ENCODE measurements at regions not wholly inside any gene's neighbourhood (a gene's known extent, or its start where the extent isn't known, plus 50 kb on each side); places are given as distances from the start of the nearest gene placed in this dataset.
"Not testable (repeated sequence)": the region's sequence is repeated elsewhere in the genome, so short reads cannot be mapped to it uniquely, and the experiment has no call there.

DNA sequence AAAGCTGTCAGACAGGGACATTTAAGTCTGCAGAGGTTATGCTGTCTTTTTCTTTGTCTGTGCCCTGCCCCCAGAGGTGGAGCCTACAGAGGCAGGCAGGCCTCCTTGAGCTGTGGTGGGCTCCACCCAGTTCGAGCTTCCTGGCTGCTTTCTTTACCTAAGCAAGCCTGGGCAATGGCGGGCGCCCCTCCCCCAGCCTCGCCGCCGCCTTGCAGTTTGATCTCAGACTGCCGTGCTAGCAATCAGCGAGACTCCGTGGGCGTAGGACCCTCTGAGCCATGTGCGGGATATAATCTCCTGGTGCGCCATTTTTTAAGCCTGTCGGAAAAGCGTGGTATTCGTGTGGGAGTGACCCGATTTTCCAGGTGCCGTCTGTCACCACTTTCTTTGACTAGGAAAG lies 203.1 kb upstream of the ZNF804B start:
- TF ChIP-seq, protein P1, sequence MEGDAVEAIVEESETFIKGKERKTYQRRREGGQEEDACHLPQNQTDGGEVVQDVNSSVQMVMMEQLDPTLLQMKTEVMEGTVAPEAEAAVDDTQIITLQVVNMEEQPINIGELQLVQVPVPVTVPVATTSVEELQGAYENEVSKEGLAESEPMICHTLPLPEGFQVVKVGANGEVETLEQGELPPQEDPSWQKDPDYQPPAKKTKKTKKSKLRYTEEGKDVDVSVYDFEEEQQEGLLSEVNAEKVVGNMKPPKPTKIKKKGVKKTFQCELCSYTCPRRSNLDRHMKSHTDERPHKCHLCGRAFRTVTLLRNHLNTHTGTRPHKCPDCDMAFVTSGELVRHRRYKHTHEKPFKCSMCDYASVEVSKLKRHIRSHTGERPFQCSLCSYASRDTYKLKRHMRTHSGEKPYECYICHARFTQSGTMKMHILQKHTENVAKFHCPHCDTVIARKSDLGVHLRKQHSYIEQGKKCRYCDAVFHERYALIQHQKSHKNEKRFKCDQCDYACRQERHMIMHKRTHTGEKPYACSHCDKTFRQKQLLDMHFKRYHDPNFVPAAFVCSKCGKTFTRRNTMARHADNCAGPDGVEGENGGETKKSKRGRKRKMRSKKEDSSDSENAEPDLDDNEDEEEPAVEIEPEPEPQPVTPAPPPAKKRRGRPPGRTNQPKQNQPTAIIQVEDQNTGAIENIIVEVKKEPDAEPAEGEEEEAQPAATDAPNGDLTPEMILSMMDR (IDR thresholded peaks at IDR 0.05; ENCODE audit: low read depth, low read length) = not testable (repeated sequence)
- not testable (repeated sequence) for TF ChIP-seq POLR2A (IDR thresholded peaks at IDR 0.05; ENCODE audit: extremely low read depth, insufficient read length)
- TF ChIP-seq, protein P2, sequence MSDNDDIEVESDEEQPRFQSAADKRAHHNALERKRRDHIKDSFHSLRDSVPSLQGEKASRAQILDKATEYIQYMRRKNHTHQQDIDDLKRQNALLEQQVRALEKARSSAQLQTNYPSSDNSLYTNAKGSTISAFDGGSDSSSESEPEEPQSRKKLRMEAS (IDR thresholded peaks at IDR 0.05; ENCODE audit: low read depth, low read length) = not testable (repeated sequence)
